ENCODE measurements at regions not wholly inside any gene's neighbourhood (a gene's known extent, or its start where the extent isn't known, plus 50 kb on each side); places are given as distances from the start of the nearest gene placed in this dataset.

DNA sequence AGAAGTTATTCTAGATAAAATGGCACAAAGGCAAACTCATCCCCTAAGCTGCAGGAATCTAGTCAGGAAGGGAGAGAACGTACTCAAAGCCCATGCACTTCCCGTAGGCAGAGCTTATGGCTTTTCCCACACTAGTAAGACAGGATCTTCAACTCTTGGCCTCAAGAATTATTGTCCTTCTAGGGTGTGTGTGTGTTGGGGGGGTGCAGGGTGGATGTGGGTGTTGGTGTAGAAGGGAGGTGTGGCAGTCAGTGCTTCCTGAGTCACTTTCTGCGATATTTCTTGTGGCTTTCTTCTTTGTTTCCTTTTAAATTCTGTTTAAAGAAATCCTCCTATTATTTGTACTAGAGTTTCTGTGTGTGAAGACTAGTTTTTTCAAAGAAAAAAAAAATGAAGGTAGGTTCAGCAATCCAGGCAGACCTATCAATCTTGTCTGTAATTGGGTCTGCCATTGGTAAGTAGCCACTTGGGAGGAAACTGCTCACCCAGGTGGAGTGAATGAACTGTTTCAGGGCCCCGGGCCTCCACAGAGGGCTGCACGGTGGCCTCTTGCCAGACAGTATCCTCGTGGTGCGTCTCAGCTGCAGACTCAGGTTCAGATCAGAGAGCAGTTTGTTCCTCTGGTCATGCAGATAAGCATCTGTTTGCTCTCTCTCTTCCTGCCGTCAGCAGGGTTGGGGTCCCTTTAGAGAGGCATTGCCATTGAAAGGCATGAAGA lies 131.9 kb downstream of the NPR3 start:
- TF ChIP-seq, protein P1, sequence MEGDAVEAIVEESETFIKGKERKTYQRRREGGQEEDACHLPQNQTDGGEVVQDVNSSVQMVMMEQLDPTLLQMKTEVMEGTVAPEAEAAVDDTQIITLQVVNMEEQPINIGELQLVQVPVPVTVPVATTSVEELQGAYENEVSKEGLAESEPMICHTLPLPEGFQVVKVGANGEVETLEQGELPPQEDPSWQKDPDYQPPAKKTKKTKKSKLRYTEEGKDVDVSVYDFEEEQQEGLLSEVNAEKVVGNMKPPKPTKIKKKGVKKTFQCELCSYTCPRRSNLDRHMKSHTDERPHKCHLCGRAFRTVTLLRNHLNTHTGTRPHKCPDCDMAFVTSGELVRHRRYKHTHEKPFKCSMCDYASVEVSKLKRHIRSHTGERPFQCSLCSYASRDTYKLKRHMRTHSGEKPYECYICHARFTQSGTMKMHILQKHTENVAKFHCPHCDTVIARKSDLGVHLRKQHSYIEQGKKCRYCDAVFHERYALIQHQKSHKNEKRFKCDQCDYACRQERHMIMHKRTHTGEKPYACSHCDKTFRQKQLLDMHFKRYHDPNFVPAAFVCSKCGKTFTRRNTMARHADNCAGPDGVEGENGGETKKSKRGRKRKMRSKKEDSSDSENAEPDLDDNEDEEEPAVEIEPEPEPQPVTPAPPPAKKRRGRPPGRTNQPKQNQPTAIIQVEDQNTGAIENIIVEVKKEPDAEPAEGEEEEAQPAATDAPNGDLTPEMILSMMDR (IDR thresholded peaks at IDR 0.05) = no peak
- no peak for TF ChIP-seq POLR2A (IDR thresholded peaks at IDR 0.05)
